ENCODE measurements at regions not wholly inside any gene's neighbourhood (a gene's known extent, or its start where the extent isn't known, plus 50 kb on each side); places are given as distances from the start of the nearest gene placed in this dataset.

GRCh38 chr12:91801048-91801447 lies 344.6 kb downstream of the BTG1 start:
- no peak for TF ChIP-seq CTCF (IDR thresholded peaks at IDR 0.05; ENCODE audit: insufficient read depth, low read length, severe bottlenecking)

GRCh38 chr12:91793676-91794075 lies 352.0 kb downstream of the BTG1 start:
- TF ChIP-seq CTCF (IDR thresholded peaks at IDR 0.05; ENCODE audit: insufficient read depth, low read length, severe bottlenecking) = no peak
- no peak for DNase-seq (ENCODE audit: low read depth)
- H3K4me3 ChIP-seq (ENCODE audit: low read depth, low read length) = no peak overlapping the region
- no peak for FAIRE-seq
- H3K36me3 ChIP-seq (ENCODE audit: control insufficient read depth, insufficient read depth, low read length) = no peaks in the 10 kb centered on the region
- H3K27me3 ChIP-seq (ENCODE audit: control insufficient read depth, insufficient read depth, low read length) = no peaks in the 10 kb centered on the region

More at GRCh38 chr12:91801048-91801447, 344.6 kb downstream of the BTG1 start:
- H3K36me3 ChIP-seq (ENCODE audit: control insufficient read depth, insufficient read depth, low read length) = no peaks in the 10 kb centered on the region
- FAIRE-seq = no peak
- DNase-seq (ENCODE audit: low read depth) = no peak
- H3K4me3 ChIP-seq (ENCODE audit: low read depth, low read length) = no peak overlapping the region
- no peaks in the 10 kb centered on the region for H3K27me3 ChIP-seq (ENCODE audit: control insufficient read depth, insufficient read depth, low read length)

- no peak for TF ChIP-seq CTCF (IDR thresholded peaks at IDR 0.05; ENCODE audit: insufficient read depth, low read length, severe bottlenecking)
- FAIRE-seq (no peak), DNase-seq (ENCODE audit: low read depth) (no peak)
- Histone ChIP-seq H3K4me3 (ENCODE audit: low read depth, low read length) (no peak overlapping the region), H3K36me3 (ENCODE audit: control insufficient read depth, insufficient read depth, low read length) (no peaks in the 10 kb centered on the region), H3K27me3 (ENCODE audit: control insufficient read depth, insufficient read depth, low read length) (no peaks in the 10 kb centered on the region)
Observed at GRCh38 chr12:91792597-91792996, 353.0 kb downstream of the BTG1 start.

GRCh38 chr12:91786499-91787272 lies 359.0 kb downstream of the BTG1 start:
- DNase-seq (ENCODE audit: low read depth) = no peak
- Histone ChIP-seq H3K4me3 (ENCODE audit: low read depth, low read length) (no peak overlapping the region), H3K36me3 (ENCODE audit: control insufficient read depth, insufficient read depth, low read length) (no peaks in the 10 kb centered on the region), H3K27me3 (ENCODE audit: control insufficient read depth, insufficient read depth, low read length) (no peaks in the 10 kb centered on the region)
- TF ChIP-seq CTCF (IDR thresholded peaks at IDR 0.05; ENCODE audit: insufficient read depth, low read length, severe bottlenecking) = no peak
- no peak for FAIRE-seq

GRCh38 chr12:91785655-91786498 lies 359.8 kb downstream of the BTG1 start:
- FAIRE-seq (no peak), DNase-seq (ENCODE audit: low read depth) (no peak)
- Histone ChIP-seq H3K4me3 (ENCODE audit: low read depth, low read length) (no peak overlapping the region), H3K27me3 (ENCODE audit: control insufficient read depth, insufficient read depth, low read length) (no peaks in the 10 kb centered on the region), H3K36me3 (ENCODE audit: control insufficient read depth, insufficient read depth, low read length) (no peaks in the 10 kb centered on the region)
- TF ChIP-seq CTCF (IDR thresholded peaks at IDR 0.05; ENCODE audit: insufficient read depth, low read length, severe bottlenecking) = no peak

All from bronchial epithelial cell (primary cell).